H1 (cell line): ENCODE measurements at regions not wholly inside any gene's neighbourhood (a gene's known extent, or its start where the extent isn't known, plus 50 kb on each side); places are given as distances from the start of the nearest gene placed in this dataset.

Source experiments
- CTCF ChIA-PET: fragments of 300-600 bp; sonication (Branson Sonifier 250); formaldehyde crosslinking; loops from one replicate; lab custom pipeline; 2021; ENCODE audit not compliant: partially characterized antibody; lab: Charles Lee
- POLR2A ChIA-PET: fragments of 300-600 bp; sonication (Branson Sonifier 250); formaldehyde crosslinking; loops from one replicate; lab custom pipeline; 2021; ENCODE audit warnings: inconsistent platforms; ENCODE audit not compliant: partially characterized antibody; lab: Charles Lee
- DNase-seq, 2 experiments: peaks; one replicate each; pipeline versions ENCODE4 v3.0.0 to v3.0.0-alpha.2; 2010 to 2022; ENCODE audit warnings: low spot score in 2 of 2, low read depth in 1 of 2, mixed read lengths in 1 of 2
- FAIRE-seq: peaks from 2 replicates; lab custom pipeline; 2011; peaks lifted over from hg19 to GRCh38; lab: Jason Lieb, UNC
- H2AFZ ChIP-seq: 2 replicates; pipeline ENCODE4 v1.8.1; 2012; ENCODE audit warnings: low read length, inconsistent platforms
- H2AK5ac ChIP-seq: 2 replicates; pipeline ENCODE4 v1.6.1; 2013; ENCODE audit warnings: low read depth, low read length
- H2BK120ac ChIP-seq: replicated peaks from 2 replicates; pipeline ENCODE3; 2013; ENCODE audit warnings: low read depth, low read length, inconsistent platforms
- H2BK12ac ChIP-seq: 2 replicates; pipeline ENCODE4 v1.6.1; 2013; ENCODE audit warnings: low read depth, low read length
- H2BK15ac ChIP-seq: 2 replicates; pipeline ENCODE4 v1.6.1; 2013; ENCODE audit warnings: low read length
- H2BK20ac ChIP-seq: 2 replicates; pipeline ENCODE4 v1.6.1; 2013; ENCODE audit warnings: low read length
- H2BK5ac ChIP-seq: 2 replicates; pipeline ENCODE4 v1.6.1; 2013; ENCODE audit warnings: low read depth, low read length
- H3K14ac ChIP-seq: 2 replicates; pipeline ENCODE4 v1.6.1; 2013; ENCODE audit warnings: inconsistent platforms; ENCODE audit not compliant: insufficient read length
- H3K18ac ChIP-seq: 2 replicates; pipeline ENCODE4 v1.6.1; 2013; ENCODE audit warnings: low read length; ENCODE audit errors: extremely low read depth
- H3K23ac ChIP-seq: 2 replicates; pipeline ENCODE4 v1.6.1; 2013; ENCODE audit warnings: inconsistent platforms; ENCODE audit not compliant: insufficient read length
- H3K23me2 ChIP-seq: 2 replicates; pipeline ENCODE4 v1.6.1; 2013; ENCODE audit warnings: low read depth, low read length
- H3K27ac ChIP-seq: 2 replicates; pipeline ENCODE4 v1.6.1; 2011; ENCODE audit warnings: low read depth, low read length, inconsistent platforms
- H3K27me3 ChIP-seq, 4 experiments: replicated peaks in 1 of 4; 1 replicate in 1 of 4; 2 replicates in 3 of 4; pipeline versions ENCODE4 v1.6.1 to v1.8.1; 2011 to 2013; ENCODE audit warnings: low read length in 3 of 4, mild to moderate bottlenecking in 3 of 4, inconsistent platforms in 2 of 4, mixed read lengths in 2 of 4, moderate library complexity in 1 of 4; ENCODE audit not compliant: control insufficient read depth in 3 of 4, insufficient read depth in 3 of 4; ENCODE audit errors: extremely low read depth in 1 of 4
- H3K36me3 ChIP-seq, 4 experiments: 2 replicates each; pipeline versions ENCODE4 v1.6.1 to v1.8.1; 2011 to 2013; ENCODE audit warnings: mild to moderate bottlenecking in 4 of 4, low read length in 3 of 4, moderate library complexity in 2 of 4, control low read depth in 1 of 4, inconsistent platforms in 1 of 4; ENCODE audit not compliant: insufficient read depth in 4 of 4, control insufficient read depth in 2 of 4
- H3K4ac ChIP-seq: replicated peaks from 2 replicates; pipeline ENCODE3; 2013; ENCODE audit warnings: low read length, low read depth, mixed read lengths, inconsistent platforms; ENCODE audit not compliant: insufficient read length
- H3K4me1 ChIP-seq, 4 experiments: replicated peaks in 1 of 4; 1 replicate in 1 of 4; 2 replicates in 3 of 4; pipeline versions ENCODE4 v1.6.1 to v1.8.1; 2011 to 2013; ENCODE audit warnings: low read length in 3 of 4, inconsistent platforms in 2 of 4, mixed read lengths in 1 of 4; ENCODE audit not compliant: insufficient read depth in 4 of 4, control insufficient read depth in 3 of 4
- H3K4me2 ChIP-seq, 2 experiments: 2 replicates each; pipeline versions ENCODE4 v1.6.1 to v1.8.1; 2011 to 2013; ENCODE audit warnings: low read depth in 2 of 2, low read length in 2 of 2, control low read depth in 1 of 2, inconsistent platforms in 1 of 2, mild to moderate bottlenecking in 1 of 2; ENCODE audit not compliant: insufficient read depth in 1 of 2
- H3K4me3 ChIP-seq, 4 experiments: fragments of 200-600, 300-600 bp in 1 of 4; sonication (generic), shearing (Covaris generic), sonication (Bioruptor Twin) in 1 of 4; 2 replicates each; pipeline versions ENCODE4 v1.5.1 to v1.8.1; 2011 to 2016; ENCODE audit warnings: low read length in 4 of 4, low read depth in 3 of 4, control low read depth in 2 of 4, inconsistent platforms in 2 of 4, mild to moderate bottlenecking in 2 of 4, mixed read lengths in 1 of 4, moderate library complexity in 1 of 4; ENCODE audit not compliant: insufficient read depth in 2 of 4; ENCODE audit errors: extremely low read depth in 1 of 4
- H3K56ac ChIP-seq: replicated peaks from 2 replicates; pipeline ENCODE3; 2013; ENCODE audit warnings: low read depth, mild to moderate bottlenecking, mixed read lengths, low read length, inconsistent platforms; ENCODE audit not compliant: insufficient read length
- H3K79me1 ChIP-seq: 2 replicates; pipeline ENCODE4 v1.6.1; 2013; ENCODE audit warnings: low read depth, low read length, control low read depth
- H3K79me2 ChIP-seq, 2 experiments: 2 replicates each; pipeline versions ENCODE4 v1.6.1 to v1.8.1; 2012 to 2013; ENCODE audit warnings: low read length in 2 of 2, mild to moderate bottlenecking in 2 of 2, inconsistent platforms in 1 of 2; ENCODE audit not compliant: insufficient read depth in 2 of 2, control insufficient read depth in 1 of 2
- H3K9ac ChIP-seq, 4 experiments: replicated peaks in 1 of 4; 1 replicate in 1 of 4; 2 replicates in 3 of 4; pipeline versions ENCODE4 v1.6.1 to v1.8.1; 2011 to 2013; ENCODE audit warnings: low read depth in 3 of 4, low read length in 3 of 4, control low read depth in 2 of 4, mild to moderate bottlenecking in 2 of 4, moderate library complexity in 2 of 4, inconsistent platforms in 1 of 4; ENCODE audit errors: extremely low read depth in 1 of 4
- H3K9me3 ChIP-seq, 2 experiments: 2 replicates each; pipeline versions ENCODE4 v1.6.1 to v1.8.1; 2012 to 2013; ENCODE audit warnings: mild to moderate bottlenecking in 2 of 2, moderate library complexity in 2 of 2, control low read depth in 1 of 2, inconsistent platforms in 1 of 2, low read depth in 1 of 2, low read length in 1 of 2, mixed read lengths in 1 of 2; ENCODE audit not compliant: insufficient read depth in 2 of 2
- H4K20me1 ChIP-seq, 2 experiments: replicated peaks in 1 of 2; 2 replicates each; pipeline versions ENCODE3 to v1.8.1; 2011 to 2013; ENCODE audit warnings: inconsistent platforms in 2 of 2, low read length in 2 of 2, mild to moderate bottlenecking in 1 of 2; ENCODE audit not compliant: insufficient read depth in 2 of 2, control insufficient read depth in 1 of 2
- H4K5ac ChIP-seq: 2 replicates; pipeline ENCODE4 v1.6.1; 2013; ENCODE audit warnings: low read length, low read depth, mixed read lengths, inconsistent platforms; ENCODE audit not compliant: insufficient read length
- H4K8ac ChIP-seq: 2 replicates; pipeline ENCODE4 v1.8.0; 2013; ENCODE audit warnings: mild to moderate bottlenecking, moderate library complexity, low read length, inconsistent platforms; ENCODE audit not compliant: insufficient read depth; ENCODE audit errors: extremely low read depth
- H4K91ac ChIP-seq: replicated peaks from 2 replicates; pipeline ENCODE3; 2013; ENCODE audit warnings: low read length, mixed read lengths, inconsistent platforms; ENCODE audit not compliant: insufficient read length
- WGBS, 2 experiments: shearing (Covaris generic) in 1 of 2; methylation state at CpG; one replicate each; pipeline versions ENCODE4 v1.1.6 to v1.1.7; 2013 to 2015; ENCODE audit warnings: low lambda C conversion rate in 2 of 2, mixed read lengths in 2 of 2, inconsistent platforms in 1 of 2, low coverage in 1 of 2, missing lambda C conversion rate in 1 of 2; ENCODE audit not compliant: insufficient replicate concordance in 2 of 2, insufficient coverage in 1 of 2, insufficient read length in 1 of 2; ENCODE audit errors: extremely low coverage in 1 of 2, missing lambda C conversion rate in 1 of 2; 5-methylcytosine and 5-hydroxymethylcytosine counted together
- TF ChIP-seq, protein P1 (sequence below): fragments of 300-600 bp; sonication (generic); IDR thresholded peaks from 2 replicates; pipeline ENCODE4 v1.7.1; 2012; ENCODE audit warnings: low read length, moderate library complexity, mild to moderate bottlenecking, inconsistent platforms; ENCODE audit not compliant: insufficient replicate concordance

DNA sequence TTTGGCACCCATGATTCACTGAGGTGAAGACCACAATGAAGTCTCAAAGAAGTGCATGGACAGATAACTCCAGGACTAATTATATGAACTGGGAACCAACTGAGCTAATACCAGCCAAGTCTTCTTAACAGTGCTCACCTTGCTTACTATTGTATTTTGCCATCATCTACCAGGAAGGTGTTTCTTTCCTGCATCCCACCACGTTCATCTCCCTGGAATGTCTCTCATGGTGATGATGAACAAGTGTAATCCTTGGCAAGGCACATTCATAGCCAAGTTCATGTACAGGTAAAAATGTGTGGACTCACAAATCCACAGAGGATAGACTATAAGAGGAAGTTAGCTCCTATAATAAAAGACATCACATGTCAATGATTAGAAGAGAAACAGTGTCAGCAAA is 489.1 kb downstream of the SMARCA1 start:
- ChIA-PET CTCF (no interaction called here), POLR2A (interaction anchor here (1.3 kb wide), 1 partner anchor 19 kb away, joined by 3 read pairs; no protein-coding TSS in a partner anchor)
- Histone ChIP-seq H2AFZ (no peak overlapping the region), H3K4ac (no peak overlapping the region), H3K56ac (no peak overlapping the region), H3K9me3 (no peaks in the 10 kb centered on the region), H3K79me1 (no peaks in the 10 kb centered on the region), H3K36me3 (no peaks in the 10 kb centered on the region), H3K4me3 (no peak overlapping the region), H2BK20ac (no peak overlapping the region), H4K20me1 (no peaks in the 10 kb centered on the region), H2AK5ac (no peak overlapping the region), H2BK120ac (no peak overlapping the region), H3K18ac (no peak overlapping the region), H3K4me2 (no peak overlapping the region), H3K23ac (no peak overlapping the region), H3K14ac (no peak overlapping the region), H3K27ac (no peak overlapping the region), H2BK15ac (no peak overlapping the region), H3K27me3 (no peaks in the 10 kb centered on the region), H2BK12ac (no peak overlapping the region), H4K5ac (no peak overlapping the region), H3K9ac (no peak overlapping the region), H4K8ac (no peak overlapping the region), H4K91ac (no peak overlapping the region), H2BK5ac (no peak overlapping the region), H3K4me1 (no peaks in the 10 kb centered on the region), H3K23me2 (no peaks in the 10 kb centered on the region), H3K79me2 (no peaks in the 10 kb centered on the region)
- TF ChIP-seq, protein P1, sequence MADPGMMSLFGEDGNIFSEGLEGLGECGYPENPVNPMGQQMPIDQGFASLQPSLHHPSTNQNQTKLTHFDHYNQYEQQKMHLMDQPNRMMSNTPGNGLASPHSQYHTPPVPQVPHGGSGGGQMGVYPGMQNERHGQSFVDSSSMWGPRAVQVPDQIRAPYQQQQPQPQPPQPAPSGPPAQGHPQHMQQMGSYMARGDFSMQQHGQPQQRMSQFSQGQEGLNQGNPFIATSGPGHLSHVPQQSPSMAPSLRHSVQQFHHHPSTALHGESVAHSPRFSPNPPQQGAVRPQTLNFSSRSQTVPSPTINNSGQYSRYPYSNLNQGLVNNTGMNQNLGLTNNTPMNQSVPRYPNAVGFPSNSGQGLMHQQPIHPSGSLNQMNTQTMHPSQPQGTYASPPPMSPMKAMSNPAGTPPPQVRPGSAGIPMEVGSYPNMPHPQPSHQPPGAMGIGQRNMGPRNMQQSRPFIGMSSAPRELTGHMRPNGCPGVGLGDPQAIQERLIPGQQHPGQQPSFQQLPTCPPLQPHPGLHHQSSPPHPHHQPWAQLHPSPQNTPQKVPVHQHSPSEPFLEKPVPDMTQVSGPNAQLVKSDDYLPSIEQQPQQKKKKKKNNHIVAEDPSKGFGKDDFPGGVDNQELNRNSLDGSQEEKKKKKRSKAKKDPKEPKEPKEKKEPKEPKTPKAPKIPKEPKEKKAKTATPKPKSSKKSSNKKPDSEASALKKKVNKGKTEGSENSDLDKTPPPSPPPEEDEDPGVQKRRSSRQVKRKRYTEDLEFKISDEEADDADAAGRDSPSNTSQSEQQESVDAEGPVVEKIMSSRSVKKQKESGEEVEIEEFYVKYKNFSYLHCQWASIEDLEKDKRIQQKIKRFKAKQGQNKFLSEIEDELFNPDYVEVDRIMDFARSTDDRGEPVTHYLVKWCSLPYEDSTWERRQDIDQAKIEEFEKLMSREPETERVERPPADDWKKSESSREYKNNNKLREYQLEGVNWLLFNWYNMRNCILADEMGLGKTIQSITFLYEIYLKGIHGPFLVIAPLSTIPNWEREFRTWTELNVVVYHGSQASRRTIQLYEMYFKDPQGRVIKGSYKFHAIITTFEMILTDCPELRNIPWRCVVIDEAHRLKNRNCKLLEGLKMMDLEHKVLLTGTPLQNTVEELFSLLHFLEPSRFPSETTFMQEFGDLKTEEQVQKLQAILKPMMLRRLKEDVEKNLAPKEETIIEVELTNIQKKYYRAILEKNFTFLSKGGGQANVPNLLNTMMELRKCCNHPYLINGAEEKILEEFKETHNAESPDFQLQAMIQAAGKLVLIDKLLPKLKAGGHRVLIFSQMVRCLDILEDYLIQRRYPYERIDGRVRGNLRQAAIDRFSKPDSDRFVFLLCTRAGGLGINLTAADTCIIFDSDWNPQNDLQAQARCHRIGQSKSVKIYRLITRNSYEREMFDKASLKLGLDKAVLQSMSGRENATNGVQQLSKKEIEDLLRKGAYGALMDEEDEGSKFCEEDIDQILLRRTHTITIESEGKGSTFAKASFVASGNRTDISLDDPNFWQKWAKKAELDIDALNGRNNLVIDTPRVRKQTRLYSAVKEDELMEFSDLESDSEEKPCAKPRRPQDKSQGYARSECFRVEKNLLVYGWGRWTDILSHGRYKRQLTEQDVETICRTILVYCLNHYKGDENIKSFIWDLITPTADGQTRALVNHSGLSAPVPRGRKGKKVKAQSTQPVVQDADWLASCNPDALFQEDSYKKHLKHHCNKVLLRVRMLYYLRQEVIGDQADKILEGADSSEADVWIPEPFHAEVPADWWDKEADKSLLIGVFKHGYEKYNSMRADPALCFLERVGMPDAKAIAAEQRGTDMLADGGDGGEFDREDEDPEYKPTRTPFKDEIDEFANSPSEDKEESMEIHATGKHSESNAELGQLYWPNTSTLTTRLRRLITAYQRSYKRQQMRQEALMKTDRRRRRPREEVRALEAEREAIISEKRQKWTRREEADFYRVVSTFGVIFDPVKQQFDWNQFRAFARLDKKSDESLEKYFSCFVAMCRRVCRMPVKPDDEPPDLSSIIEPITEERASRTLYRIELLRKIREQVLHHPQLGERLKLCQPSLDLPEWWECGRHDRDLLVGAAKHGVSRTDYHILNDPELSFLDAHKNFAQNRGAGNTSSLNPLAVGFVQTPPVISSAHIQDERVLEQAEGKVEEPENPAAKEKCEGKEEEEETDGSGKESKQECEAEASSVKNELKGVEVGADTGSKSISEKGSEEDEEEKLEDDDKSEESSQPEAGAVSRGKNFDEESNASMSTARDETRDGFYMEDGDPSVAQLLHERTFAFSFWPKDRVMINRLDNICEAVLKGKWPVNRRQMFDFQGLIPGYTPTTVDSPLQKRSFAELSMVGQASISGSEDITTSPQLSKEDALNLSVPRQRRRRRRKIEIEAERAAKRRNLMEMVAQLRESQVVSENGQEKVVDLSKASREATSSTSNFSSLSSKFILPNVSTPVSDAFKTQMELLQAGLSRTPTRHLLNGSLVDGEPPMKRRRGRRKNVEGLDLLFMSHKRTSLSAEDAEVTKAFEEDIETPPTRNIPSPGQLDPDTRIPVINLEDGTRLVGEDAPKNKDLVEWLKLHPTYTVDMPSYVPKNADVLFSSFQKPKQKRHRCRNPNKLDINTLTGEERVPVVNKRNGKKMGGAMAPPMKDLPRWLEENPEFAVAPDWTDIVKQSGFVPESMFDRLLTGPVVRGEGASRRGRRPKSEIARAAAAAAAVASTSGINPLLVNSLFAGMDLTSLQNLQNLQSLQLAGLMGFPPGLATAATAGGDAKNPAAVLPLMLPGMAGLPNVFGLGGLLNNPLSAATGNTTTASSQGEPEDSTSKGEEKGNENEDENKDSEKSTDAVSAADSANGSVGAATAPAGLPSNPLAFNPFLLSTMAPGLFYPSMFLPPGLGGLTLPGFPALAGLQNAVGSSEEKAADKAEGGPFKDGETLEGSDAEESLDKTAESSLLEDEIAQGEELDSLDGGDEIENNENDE: no peak
- no peak for DNase-seq
- no peak for FAIRE-seq
- 75% methylated on average over 1 of the region's 1 CpG; no CpG with 5 or more reads in 1 of the 2 experiments for WGBS, 2 experiments
